T-helper 17 cell (primary cell): ENCODE measurements at regions not wholly inside any gene's neighbourhood (a gene's known extent, or its start where the extent isn't known, plus 50 kb on each side); places are given as distances from the start of the nearest gene placed in this dataset.
A peak's percentile ranks its signal among the peaks of the same experiment; 100 is the strongest.
"Not testable (repeated sequence)": the region's sequence is repeated elsewhere in the genome, so short reads cannot be mapped to it uniquely, and the experiment has no call there.

Experiments
- ATAC-seq: fragments of 150-1000 bp; cut with Tn5 transposase; 2 replicates; pipeline ENCODE4 v1.10.0; 2021; ENCODE audit warnings: mild to moderate bottlenecking, moderate library complexity
- DNase-seq, 3 donors: peaks; one replicate each; pipeline versions ENCODE4 v3.0.0 to v3.0.0-alpha.2; 2020 to 2021
- H3K9me3 ChIP-seq: one replicate; pipeline ENCODE4 v1.7.0; 2013; ENCODE audit warnings: low read length, mild to moderate bottlenecking; ENCODE audit not compliant: control insufficient read depth, poor library complexity, severe bottlenecking
- H3K27ac Mint-ChIP-seq: one replicate; pipeline ENCODE4 v1.8.0; 2022; ENCODE audit warnings: mild to moderate bottlenecking, moderate library complexity, mixed read lengths
- H3K27me3 Mint-ChIP-seq: one replicate; pipeline ENCODE4 v1.8.0; 2022; ENCODE audit warnings: mixed read lengths
- H3K36me3 Mint-ChIP-seq: one replicate; pipeline ENCODE4 v1.8.0; 2022; ENCODE audit warnings: low read depth, mixed read lengths
- H3K4me1 Mint-ChIP-seq: one replicate; pipeline ENCODE4 v1.8.0; 2022; ENCODE audit warnings: mild to moderate bottlenecking, mixed read lengths
- H3K4me3 Mint-ChIP-seq: one replicate; pipeline ENCODE4 v1.8.0; 2022; ENCODE audit warnings: mild to moderate bottlenecking, moderate library complexity, mixed read lengths

DNA sequence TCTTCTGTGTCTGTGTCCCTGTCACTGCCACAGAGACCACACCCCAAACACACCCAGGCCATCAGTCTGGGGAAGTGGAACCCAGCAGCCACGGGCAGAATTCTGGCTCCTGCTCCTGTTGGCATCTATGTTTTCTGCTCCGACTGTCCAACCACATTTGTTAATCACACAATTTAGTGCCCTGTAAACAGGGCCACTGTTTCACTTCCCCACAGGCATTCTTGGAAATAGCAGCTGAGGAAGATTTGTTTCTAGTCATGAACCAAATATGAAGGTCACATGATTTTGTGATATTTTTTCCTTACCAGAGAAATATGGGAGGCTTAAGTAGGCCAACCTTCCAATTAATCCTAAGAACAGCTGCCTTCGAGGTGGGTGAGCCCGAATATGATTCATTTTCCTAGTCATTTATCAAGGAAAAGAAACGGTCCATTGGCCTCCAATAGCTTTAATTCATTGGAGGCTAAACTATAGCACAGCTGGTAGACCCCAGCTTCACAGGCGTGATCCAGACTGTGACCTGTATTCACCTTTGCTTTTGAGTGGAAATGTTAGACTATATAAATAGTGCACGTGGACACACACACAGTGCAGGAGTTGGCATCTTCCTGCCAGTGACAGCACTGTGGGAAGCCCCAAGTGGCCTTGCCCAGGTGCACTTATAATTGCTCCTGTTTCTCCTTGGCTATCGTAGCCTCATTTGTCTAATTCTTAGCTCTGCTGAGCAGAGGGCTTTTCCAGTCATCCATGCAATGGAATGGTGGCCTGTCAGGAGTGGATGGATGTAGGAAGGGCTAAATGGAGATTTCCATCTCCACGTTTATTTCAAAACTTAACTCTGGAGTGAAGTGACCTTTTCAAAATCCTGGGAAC is 267.9 kb downstream of the LPIN1 start:
- Mint-ChIP-seq H3K27ac (no peak overlapping the region), H3K4me1 (peaks cover 8% of the 10 kb centered on the region), H3K4me3 (no peak overlapping the region), H3K27me3 (peaks cover 12% of the 10 kb centered on the region), H3K36me3 (peaks cover 3% of the 10 kb centered on the region)
- DNase-seq (no peak), ATAC-seq (no peak)
- no peaks in the 10 kb centered on the region for H3K9me3 ChIP-seq

DNA sequence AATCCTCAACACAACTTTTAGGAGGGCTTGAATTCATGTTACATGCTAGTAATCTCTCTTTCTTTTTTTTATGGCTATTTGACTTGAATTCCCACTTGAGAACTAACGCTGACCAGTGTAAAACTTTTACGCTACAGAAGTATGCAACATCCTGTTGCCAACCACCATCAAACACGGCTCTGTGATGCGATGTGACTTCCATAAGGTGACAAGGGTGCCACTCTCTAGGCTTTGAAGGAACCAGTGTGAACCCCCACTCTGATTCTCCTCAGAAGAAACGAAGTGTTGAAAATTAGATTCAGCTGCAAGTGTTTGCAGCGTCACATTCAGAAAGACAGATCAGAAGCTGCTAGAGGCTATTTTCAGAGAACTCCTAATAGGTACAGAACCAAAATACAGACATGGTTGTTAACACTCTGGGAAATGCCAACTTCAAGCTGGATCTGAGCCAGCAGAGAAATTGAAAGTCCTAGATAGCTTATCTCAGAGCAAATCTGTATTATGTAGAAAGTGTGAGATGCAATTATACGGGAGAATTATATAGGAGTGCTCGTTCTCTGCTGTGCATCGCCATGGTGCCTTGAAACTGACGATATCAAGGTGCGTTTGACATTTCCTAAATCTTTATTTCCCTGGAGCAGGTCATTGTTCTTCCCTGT is 271.2 kb downstream of the LPIN1 start:
- H3K9me3 ChIP-seq, result peaks cover 12% of the 10 kb centered on the region
- Mint-ChIP-seq H3K4me3 (no peak overlapping the region), H3K4me1 (peaks cover 8% of the 10 kb centered on the region), H3K27me3 (peaks cover 4% of the 10 kb centered on the region), H3K27ac (no peak overlapping the region), H3K36me3 (peaks cover 3% of the 10 kb centered on the region)
- no peak for ATAC-seq
- DNase-seq, result no peak

- not testable (repeated sequence) for H3K27ac Mint-ChIP-seq, ATAC-seq, DNase-seq, H3K4me1 Mint-ChIP-seq, H3K36me3 Mint-ChIP-seq, H3K27me3 Mint-ChIP-seq, H3K4me3 Mint-ChIP-seq
- peaks cover 12% of the 10 kb centered on the region for H3K9me3 ChIP-seq
Observed at GRCh38 chr2:12018726-12019125, 272.3 kb downstream of the LPIN1 start.

DNA sequence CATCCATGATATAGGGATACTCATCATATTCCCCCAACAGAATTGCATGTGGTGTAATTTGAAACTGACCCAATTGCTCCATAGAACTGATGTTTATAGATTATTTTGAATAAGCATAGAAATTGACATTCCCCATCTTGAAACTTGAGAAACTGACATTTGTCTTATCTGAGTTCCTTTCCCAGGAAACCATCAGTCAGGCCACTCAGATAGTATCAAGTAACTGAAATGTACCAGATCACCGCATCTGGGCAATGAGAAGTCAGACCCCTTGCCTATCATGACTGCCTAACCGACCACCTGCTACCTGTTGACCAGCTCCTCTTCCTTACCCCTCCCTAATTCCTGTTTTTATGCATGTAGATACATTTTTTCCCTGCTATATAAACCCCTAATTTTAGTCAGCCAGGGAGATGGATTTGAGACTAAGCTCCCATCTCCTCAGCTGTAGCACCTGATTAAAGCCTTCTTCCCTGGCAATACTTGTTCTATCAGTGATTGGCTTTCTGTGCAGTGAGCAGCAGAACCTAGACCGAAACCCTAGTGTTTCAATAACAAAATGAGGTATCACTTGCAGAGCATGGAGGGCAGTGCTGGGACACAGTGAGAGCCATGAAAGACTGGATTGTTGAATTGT is 274.5 kb downstream of the LPIN1 start:
- ATAC-seq (no peak), DNase-seq (no peak)
- H3K4me3 Mint-ChIP-seq, result no peak overlapping the region
- peaks cover 4% of the 10 kb centered on the region for H3K27me3 Mint-ChIP-seq
- H3K36me3 Mint-ChIP-seq, result peaks cover 3% of the 10 kb centered on the region
- H3K4me1 Mint-ChIP-seq, result peaks cover 8% of the 10 kb centered on the region
- H3K9me3 ChIP-seq, result peaks cover 12% of the 10 kb centered on the region
- no peak overlapping the region for H3K27ac Mint-ChIP-seq

DNA sequence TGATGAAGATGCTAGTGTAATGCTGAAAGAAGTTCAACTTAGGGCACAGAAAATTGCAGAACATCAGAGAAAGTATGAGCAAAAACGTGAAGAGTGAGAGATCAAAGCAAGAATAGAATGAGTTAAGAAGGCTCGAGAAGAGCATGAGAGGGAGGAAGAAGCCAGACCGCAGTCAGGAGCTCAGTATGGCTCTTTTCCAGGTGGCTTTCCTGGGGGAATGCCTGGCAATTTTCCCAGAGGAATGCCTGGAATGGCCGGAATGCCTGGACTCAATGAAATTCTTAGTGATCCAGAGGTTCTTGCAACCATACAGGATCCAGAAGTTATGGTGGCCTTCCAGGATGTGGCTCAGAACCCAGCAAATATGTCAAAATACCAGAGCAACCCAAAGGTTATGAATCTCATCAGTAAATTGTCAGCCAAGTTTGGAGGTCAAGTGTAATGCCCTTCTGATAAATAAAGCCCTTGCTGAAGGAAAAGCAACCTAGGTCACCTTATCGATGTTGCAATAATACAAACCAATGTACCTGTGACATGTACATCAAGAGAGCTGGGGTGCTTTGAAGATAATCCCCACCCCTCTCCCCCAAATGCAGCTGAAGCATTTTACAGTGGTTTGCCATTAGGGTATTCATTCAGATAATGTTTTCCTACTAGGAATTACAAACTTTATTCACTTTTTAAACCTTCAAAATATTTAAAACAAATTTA is 277.9 kb downstream of the LPIN1 start:
- H3K27ac Mint-ChIP-seq, result not testable (repeated sequence)

GRCh38 chr2:12027136-12027535 is 280.7 kb downstream of the LPIN1 start:
- Mint-ChIP-seq H3K27ac (no peak overlapping the region), H3K36me3 (no peaks in the 10 kb centered on the region), H3K4me3 (no peak overlapping the region), H3K27me3 (no peaks in the 10 kb centered on the region), H3K4me1 (no peaks in the 10 kb centered on the region)
- H3K9me3 ChIP-seq, result no peaks in the 10 kb centered on the region
- no peak for ATAC-seq
- DNase-seq, result no peak

More for the DNA sequence above, 277.9 kb downstream of the LPIN1 start:
- H3K4me3 Mint-ChIP-seq, ATAC-seq, H3K4me1 Mint-ChIP-seq, H3K27me3 Mint-ChIP-seq, DNase-seq, H3K36me3 Mint-ChIP-seq: not testable (repeated sequence)
- H3K9me3 ChIP-seq, result peaks cover 12% of the 10 kb centered on the region

DNA sequence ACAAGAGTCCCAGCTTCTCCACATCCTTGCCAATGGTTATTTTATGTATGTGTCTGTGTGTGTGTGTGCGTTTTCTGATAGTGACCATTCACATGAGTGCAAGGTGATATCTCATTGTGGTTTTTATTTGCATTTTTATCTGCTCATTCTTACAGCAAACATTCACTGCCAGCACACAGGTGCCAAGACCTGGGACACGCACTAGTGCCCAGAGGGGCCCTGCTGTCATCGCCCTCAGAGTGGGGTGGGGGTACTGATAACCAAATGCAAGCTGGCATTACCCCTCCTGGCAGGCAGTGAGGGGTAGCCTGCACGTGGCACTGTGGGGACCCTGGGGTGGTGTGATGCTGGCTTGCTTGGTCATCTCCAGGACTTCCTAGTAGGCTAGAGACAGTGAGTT is 285.4 kb downstream of the LPIN1 start:
- no peak for DNase-seq
- H3K4me3 Mint-ChIP-seq, result no peak overlapping the region
- no peak for ATAC-seq
- H3K9me3 ChIP-seq, result no peaks in the 10 kb centered on the region
- H3K27ac Mint-ChIP-seq, result no peak overlapping the region
- H3K27me3 Mint-ChIP-seq, result no peaks in the 10 kb centered on the region
- peaks cover 14% of the 10 kb centered on the region for H3K4me1 Mint-ChIP-seq
- no peaks in the 10 kb centered on the region for H3K36me3 Mint-ChIP-seq

DNA sequence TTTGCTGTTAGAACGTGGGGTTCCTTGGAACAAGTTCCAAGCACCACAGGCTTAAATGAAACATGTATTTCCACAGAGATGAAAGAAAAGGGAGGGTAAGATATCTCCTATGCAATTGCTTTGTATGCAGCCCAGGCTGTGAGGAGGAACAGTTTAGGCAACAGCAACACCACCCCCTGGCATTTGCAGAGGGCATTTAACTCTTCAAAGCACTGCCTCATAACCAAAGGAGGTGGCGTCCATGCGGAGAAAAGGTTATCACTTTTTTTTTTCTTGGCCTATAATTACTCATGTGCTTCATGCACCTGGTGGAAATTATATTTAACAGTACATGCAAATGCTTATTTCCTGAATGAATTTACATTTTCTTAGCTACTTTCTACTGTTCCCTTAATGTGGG is 286.0 kb downstream of the LPIN1 start:
- no peak for DNase-seq
- Mint-ChIP-seq H3K36me3 (no peaks in the 10 kb centered on the region), H3K4me3 (no peak overlapping the region), H3K4me1 (peaks cover 17% of the 10 kb centered on the region), H3K27me3 (no peaks in the 10 kb centered on the region), H3K27ac (no peak overlapping the region)
- no peaks in the 10 kb centered on the region for H3K9me3 ChIP-seq
- ATAC-seq, result peak; percentile 48

DNA sequence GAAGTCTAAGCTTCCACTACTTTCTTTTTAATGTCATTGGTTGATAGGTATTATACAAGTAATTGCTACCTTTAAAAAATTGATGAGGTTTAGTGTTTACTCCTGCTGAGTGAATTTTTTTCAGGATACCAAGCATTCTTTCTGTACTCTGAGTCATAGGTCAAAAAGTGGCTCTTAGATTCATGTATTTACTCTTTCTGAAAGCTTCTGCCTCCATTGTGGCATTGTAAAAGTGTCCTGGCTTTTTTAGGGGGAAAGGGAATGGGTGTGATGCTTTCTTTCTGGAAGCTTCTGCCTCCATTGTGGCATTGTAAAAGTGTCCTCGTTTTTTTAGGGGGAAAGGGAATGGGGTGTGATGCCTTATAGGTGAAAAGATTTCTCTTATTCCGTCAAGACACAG is 286.5 kb downstream of the LPIN1 start:
- H3K4me3 Mint-ChIP-seq, result no peak overlapping the region
- peaks cover 21% of the 10 kb centered on the region for H3K4me1 Mint-ChIP-seq
- H3K36me3 Mint-ChIP-seq, result no peaks in the 10 kb centered on the region
- ATAC-seq (no peak), DNase-seq (no peak)
- H3K9me3 ChIP-seq, result no peaks in the 10 kb centered on the region
- peak overlapping the region; percentile 43 for H3K27ac Mint-ChIP-seq
- H3K27me3 Mint-ChIP-seq, result no peaks in the 10 kb centered on the region

DNA sequence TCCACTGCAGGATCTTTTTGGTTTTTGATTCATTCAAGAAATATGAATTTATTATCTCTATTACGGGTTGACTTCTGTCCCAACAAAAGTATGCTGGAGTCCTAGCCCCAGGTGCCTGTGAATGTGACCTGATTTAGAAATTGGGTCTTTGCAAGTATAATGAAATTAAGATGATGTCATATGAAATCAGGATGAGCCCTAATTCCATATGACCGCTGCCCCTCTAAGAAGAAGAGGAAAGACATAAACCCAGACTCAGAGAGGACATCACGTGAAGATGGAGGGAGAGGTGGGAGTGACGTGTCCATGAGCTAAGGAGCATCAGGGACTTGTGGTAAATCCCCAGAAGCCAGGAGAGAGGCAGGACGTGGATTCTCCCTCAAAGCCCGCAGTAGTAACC is 287.1 kb downstream of the LPIN1 start:
- no peaks in the 10 kb centered on the region for H3K9me3 ChIP-seq
- Mint-ChIP-seq H3K27ac (peak overlapping the region; percentile 43), H3K4me3 (no peak overlapping the region), H3K4me1 (peaks cover 21% of the 10 kb centered on the region), H3K27me3 (no peaks in the 10 kb centered on the region), H3K36me3 (no peaks in the 10 kb centered on the region)
- ATAC-seq, result no peak
- no peak for DNase-seq

GRCh38 chr2:12034382-12034781 is 287.9 kb downstream of the LPIN1 start:
- peak overlapping the region; percentile 59 for H3K27ac Mint-ChIP-seq
- H3K4me3 Mint-ChIP-seq, result no peak overlapping the region
- no peaks in the 10 kb centered on the region for H3K9me3 ChIP-seq
- no peaks in the 10 kb centered on the region for H3K36me3 Mint-ChIP-seq
- H3K4me1 Mint-ChIP-seq, result peaks cover 21% of the 10 kb centered on the region
- DNase-seq (no peak), ATAC-seq (no peak)
- no peaks in the 10 kb centered on the region for H3K27me3 Mint-ChIP-seq

GRCh38 chr2:12035029-12035720 is 288.7 kb downstream of the LPIN1 start:
- peaks cover 21% of the 10 kb centered on the region for H3K4me1 Mint-ChIP-seq

More at GRCh38 chr2:12035029-12035720, 288.7 kb downstream of the LPIN1 start:
- no peaks in the 10 kb centered on the region for H3K9me3 ChIP-seq
- Mint-ChIP-seq H3K36me3 (no peaks in the 10 kb centered on the region), H3K4me3 (no peak overlapping the region), H3K27ac (peak overlapping the region; percentile 59), H3K27me3 (no peaks in the 10 kb centered on the region)
- ATAC-seq (no peak), DNase-seq (no peak)
